GM23248 (cell line): ENCODE measurements at regions not wholly inside any gene's neighbourhood (a gene's known extent, or its start where the extent isn't known, plus 50 kb on each side); places are given as distances from the start of the nearest gene placed in this dataset.

Experiments used
- EZH2 ChIP-seq: fragments of 200-600 bp; sonication (generic); IDR thresholded peaks from 2 replicates; pipeline ENCODE4 v1.6.1; 2018; ENCODE audit warnings: antibody characterized with exemption, mild to moderate bottlenecking; ENCODE audit not compliant: insufficient read depth, poor library complexity, severe bottlenecking
- EZH2phosphoT487 ChIP-seq: fragments of 200-600 bp; sonication (generic); IDR thresholded peaks from 2 replicates; pipeline ENCODE4 v1.6.1; 2018; ENCODE audit warnings: antibody characterized with exemption, moderate library complexity, mild to moderate bottlenecking, low read depth; ENCODE audit not compliant: insufficient read depth

DNA sequence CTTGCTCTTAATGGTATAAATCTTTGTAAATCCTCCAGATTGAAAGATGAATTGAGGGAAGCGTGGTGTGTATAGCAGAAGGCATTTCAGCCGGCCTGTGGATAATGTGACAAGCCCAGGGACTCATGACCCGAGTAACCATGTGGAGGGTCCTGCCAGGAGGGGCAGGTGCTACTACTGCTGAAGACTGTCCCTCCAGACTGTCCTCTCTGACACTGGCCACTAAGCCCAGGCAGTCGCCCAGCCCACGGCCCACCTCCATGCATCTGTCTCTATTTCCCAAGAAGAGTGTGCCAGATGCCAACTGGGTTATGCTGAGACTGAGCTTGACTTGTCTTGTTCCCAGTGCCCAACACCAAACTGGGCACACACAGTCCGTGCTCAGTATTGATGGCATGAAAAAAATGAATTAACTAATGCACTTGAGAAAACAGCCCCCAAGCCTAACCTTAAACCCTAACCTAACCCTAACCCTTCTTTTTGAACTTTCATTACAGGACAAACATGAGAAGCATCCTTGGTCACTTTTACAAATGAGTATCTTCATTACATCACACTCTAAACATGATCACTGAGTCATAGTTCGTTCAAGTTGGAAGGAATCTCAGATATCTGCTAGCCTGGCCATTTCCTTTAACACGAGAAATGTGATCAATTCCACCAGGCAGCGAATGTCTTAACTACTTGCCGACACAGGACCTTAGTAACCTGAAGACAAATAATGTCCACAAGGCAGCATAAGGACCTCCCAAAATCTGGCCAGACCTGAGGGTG is 182.2 kb upstream of the RREB1 start:
- TF ChIP-seq EZH2: no peak
- no peak for TF ChIP-seq EZH2phosphoT487
